Iris pigment epithelial cell (primary cell): ENCODE measurements at regions not wholly inside any gene's neighbourhood (a gene's known extent, or its start where the extent isn't known, plus 50 kb on each side); places are given as distances from the start of the nearest gene placed in this dataset.
"Not testable (repeated sequence)": the region's sequence is repeated elsewhere in the genome, so short reads cannot be mapped to it uniquely, and the experiment has no call there.

ENCODE experiments used
- DNase-seq: peaks from one replicate; pipeline ENCODE4 v3.0.0-alpha.2; 2011; ENCODE audit warnings: low read depth

GRCh38 chr18:59057969-59058368, 81.7 kb upstream of the SEC11C start:
- peak; percentile 65 for DNase-seq

GRCh38 chr18:59059140-59059539, 80.5 kb upstream of the SEC11C start:
- DNase-seq: no peak

GRCh38 chr18:59060551-59060950, 79.1 kb upstream of the SEC11C start:
- no peak for DNase-seq

GRCh38 chr18:59061914-59062642, 77.6 kb upstream of the SEC11C start:
- DNase-seq: no peak

GRCh38 chr18:59062643-59063006, 77.1 kb upstream of the SEC11C start:
- no peak for DNase-seq

GRCh38 chr18:59063300-59063906, 76.3 kb upstream of the SEC11C start:
- no peak for DNase-seq

- no peak for DNase-seq
These were observed 75.8 kb upstream of the SEC11C start for GRCh38 chr18:59063912-59064311.

- no peak for DNase-seq
These were observed 74.0 kb upstream of the SEC11C start for GRCh38 chr18:59065684-59066083.

- peak; percentile 48 for DNase-seq
These were observed 71.8 kb upstream of the SEC11C start for GRCh38 chr18:59067873-59068272.

GRCh38 chr18:59068276-59069071, 71.2 kb upstream of the SEC11C start:
- DNase-seq: no peak

- peak; percentile 77 for DNase-seq
These were observed 69.3 kb upstream of the SEC11C start for GRCh38 chr18:59070181-59070912.

- DNase-seq: no peak
These were observed 66.8 kb upstream of the SEC11C start for GRCh38 chr18:59072727-59073421.

GRCh38 chr18:59075923-59076322, 63.8 kb upstream of the SEC11C start:
- DNase-seq: no peak

- DNase-seq: no peak
These were observed 60.4 kb upstream of the SEC11C start for GRCh38 chr18:59079264-59079663.

GRCh38 chr18:59079687-59080501, 59.8 kb upstream of the SEC11C start:
- DNase-seq: not testable (repeated sequence)

- DNase-seq: no peak
These were observed 56.4 kb upstream of the SEC11C start for GRCh38 chr18:59083136-59083818.

- DNase-seq: no peak
These were observed 54.4 kb upstream of the SEC11C start for GRCh38 chr18:59085126-59085794.

GRCh38 chr18:59085797-59086196, 53.9 kb upstream of the SEC11C start:
- DNase-seq: peak; percentile 25

GRCh38 chr18:59086522-59086921, 53.2 kb upstream of the SEC11C start:
- no peak for DNase-seq

- no peak for DNase-seq
These were observed 52.3 kb upstream of the SEC11C start for GRCh38 chr18:59087391-59087790.
